ENCODE measurements at regions not wholly inside any gene's neighbourhood (a gene's known extent, or its start where the extent isn't known, plus 50 kb on each side); places are given as distances from the start of the nearest gene placed in this dataset.

GRCh38 chr18:73258375-73259087 lies 390.7 kb upstream of the NETO1 start:
- DNase-seq (ENCODE audit: low read depth, low spot score): peak; percentile 16
- in situ Hi-C loops (cut with HindIII; ENCODE audit: low pct_unique_long_range_greater_than_20kb, low sequenced_read_pairs): no loop called here

- no peak for DNase-seq (ENCODE audit: low read depth, low spot score)
- in situ Hi-C loops (cut with HindIII; ENCODE audit: low pct_unique_long_range_greater_than_20kb, low sequenced_read_pairs): no loop called here
Observed at GRCh38 chr18:73254564-73254963, 386.8 kb upstream of the NETO1 start.

- in situ Hi-C loops (cut with HindIII; ENCODE audit: low pct_unique_long_range_greater_than_20kb, low sequenced_read_pairs): no loop called here
Observed at GRCh38 chr18:73249030-73249429, 381.2 kb upstream of the NETO1 start.

GRCh38 chr18:73246763-73247162 lies 379.0 kb upstream of the NETO1 start:
- in situ Hi-C loops (cut with HindIII; ENCODE audit: low pct_unique_long_range_greater_than_20kb, low sequenced_read_pairs): no loop called here
- no peak for DNase-seq (ENCODE audit: low read depth, low spot score)

More at GRCh38 chr18:73249030-73249429, 381.2 kb upstream of the NETO1 start:
- no peak for DNase-seq (ENCODE audit: low read depth, low spot score)

GRCh38 chr18:73245345-73245744 lies 377.6 kb upstream of the NETO1 start:
- in situ Hi-C loops (cut with HindIII; ENCODE audit: low pct_unique_long_range_greater_than_20kb, low sequenced_read_pairs): no loop called here

GRCh38 chr18:73244401-73244800 lies 376.6 kb upstream of the NETO1 start:
- no peak for DNase-seq (ENCODE audit: low read depth, low spot score)
- in situ Hi-C loops (cut with HindIII; ENCODE audit: low pct_unique_long_range_greater_than_20kb, low sequenced_read_pairs): no loop called here

More at GRCh38 chr18:73245345-73245744, 377.6 kb upstream of the NETO1 start:
- no peak for DNase-seq (ENCODE audit: low read depth, low spot score)

GRCh38 chr18:73240899-73241298 lies 373.1 kb upstream of the NETO1 start:
- in situ Hi-C loops (cut with HindIII; ENCODE audit: low pct_unique_long_range_greater_than_20kb, low sequenced_read_pairs): no loop called here
- no peak for DNase-seq (ENCODE audit: low read depth, low spot score)

- in situ Hi-C loops (cut with HindIII; ENCODE audit: low pct_unique_long_range_greater_than_20kb, low sequenced_read_pairs): no loop called here
- no peak for DNase-seq (ENCODE audit: low read depth, low spot score)
Observed at GRCh38 chr18:73235921-73236320, 368.1 kb upstream of the NETO1 start.

- no peak for DNase-seq (ENCODE audit: low read depth, low spot score)
- in situ Hi-C loops (cut with HindIII; ENCODE audit: low pct_unique_long_range_greater_than_20kb, low sequenced_read_pairs): no loop called here
Observed at GRCh38 chr18:73235491-73235890, 367.7 kb upstream of the NETO1 start.

GRCh38 chr18:73232933-73233332 lies 365.1 kb upstream of the NETO1 start:
- in situ Hi-C loops (cut with HindIII; ENCODE audit: low pct_unique_long_range_greater_than_20kb, low sequenced_read_pairs): no loop called here
- DNase-seq (ENCODE audit: low read depth, low spot score): no peak

- in situ Hi-C loops (cut with HindIII; ENCODE audit: low pct_unique_long_range_greater_than_20kb, low sequenced_read_pairs): no loop called here
- no peak for DNase-seq (ENCODE audit: low read depth, low spot score)
Observed at GRCh38 chr18:73220663-73221062, 352.9 kb upstream of the NETO1 start.

GRCh38 chr18:73218293-73218692 lies 350.5 kb upstream of the NETO1 start:
- in situ Hi-C loops (cut with HindIII; ENCODE audit: low pct_unique_long_range_greater_than_20kb, low sequenced_read_pairs): no loop called here
- DNase-seq (ENCODE audit: low read depth, low spot score): no peak

- in situ Hi-C loops (cut with HindIII; ENCODE audit: low pct_unique_long_range_greater_than_20kb, low sequenced_read_pairs): no loop called here
- peak; percentile 2 for DNase-seq (ENCODE audit: low read depth, low spot score)
Observed at GRCh38 chr18:73214970-73215369, 347.2 kb upstream of the NETO1 start.

- DNase-seq (ENCODE audit: low read depth, low spot score): no peak
- in situ Hi-C loops (cut with HindIII; ENCODE audit: low pct_unique_long_range_greater_than_20kb, low sequenced_read_pairs): no loop called here
Observed at GRCh38 chr18:73212442-73212841, 344.7 kb upstream of the NETO1 start.

GRCh38 chr18:73201940-73202339 lies 334.2 kb upstream of the NETO1 start:
- DNase-seq (ENCODE audit: low read depth, low spot score): no peak
- in situ Hi-C loops (cut with HindIII; ENCODE audit: low pct_unique_long_range_greater_than_20kb, low sequenced_read_pairs): no loop called here

GRCh38 chr18:73199151-73199550 lies 331.4 kb upstream of the NETO1 start:
- in situ Hi-C loops (cut with HindIII; ENCODE audit: low pct_unique_long_range_greater_than_20kb, low sequenced_read_pairs): no loop called here
- no peak for DNase-seq (ENCODE audit: low read depth, low spot score)

- DNase-seq (ENCODE audit: low read depth, low spot score): no peak
- in situ Hi-C loops (cut with HindIII; ENCODE audit: low pct_unique_long_range_greater_than_20kb, low sequenced_read_pairs): no loop called here
Observed at GRCh38 chr18:73189718-73190117, 321.9 kb upstream of the NETO1 start.

GRCh38 chr18:73168236-73168635 lies 300.4 kb upstream of the NETO1 start:
- DNase-seq (ENCODE audit: low read depth, low spot score): no peak
- in situ Hi-C loops (cut with HindIII; ENCODE audit: low pct_unique_long_range_greater_than_20kb, low sequenced_read_pairs): no loop called here

- in situ Hi-C loops (cut with HindIII; ENCODE audit: low pct_unique_long_range_greater_than_20kb, low sequenced_read_pairs): no loop called here
- DNase-seq (ENCODE audit: low read depth, low spot score): no peak
Observed at GRCh38 chr18:73164430-73164829, 296.6 kb upstream of the NETO1 start.

- in situ Hi-C loops (cut with HindIII; ENCODE audit: low pct_unique_long_range_greater_than_20kb, low sequenced_read_pairs): no loop called here
- DNase-seq (ENCODE audit: low read depth, low spot score): no peak
Observed at GRCh38 chr18:73163236-73163635, 295.4 kb upstream of the NETO1 start.
